HFF-Myc (cell line): ENCODE measurements at regions not wholly inside any gene's neighbourhood (a gene's known extent, or its start where the extent isn't known, plus 50 kb on each side); places are given as distances from the start of the nearest gene placed in this dataset.

Experiments
- DNase-seq: peaks from one replicate; pipeline ENCODE4 v3.0.0-alpha.2; 2011; ENCODE audit warnings: low read depth; ENCODE audit errors: extremely low read depth
- H3K4me3 ChIP-seq: replicated peaks from 2 replicates; pipeline ENCODE4 v1.5.1; 2011; ENCODE audit warnings: low read depth, mild to moderate bottlenecking, control low read depth, low read length
- CTCF ChIP-seq: IDR thresholded peaks from 2 replicates; pipeline ENCODE4 v1.5.1; 2012; ENCODE audit warnings: mild to moderate bottlenecking, low read depth, low read length, control low read depth; ENCODE audit errors: missing control alignments

DNA sequence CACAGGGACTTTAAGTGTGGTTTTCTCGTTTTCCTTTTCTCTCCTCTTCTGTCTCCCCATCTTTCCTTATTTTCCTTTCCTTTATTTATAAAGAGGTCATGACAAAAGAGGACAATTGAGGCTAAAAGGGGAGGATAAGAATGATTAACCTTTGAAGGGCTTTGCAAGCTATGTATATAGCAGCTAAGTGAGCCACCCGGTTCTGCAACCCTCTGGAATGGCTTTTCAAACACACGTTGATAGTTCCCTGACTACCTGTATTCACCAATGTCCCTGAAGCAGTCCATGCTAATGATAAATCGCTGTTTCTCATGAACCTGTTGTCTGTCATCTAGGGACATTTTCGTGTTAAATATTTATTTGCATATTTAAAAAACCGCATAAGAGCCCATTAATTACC is 124.4 kb upstream of the RALGAPA2 start:
- H3K4me3 ChIP-seq, result no peak overlapping the region
- no peak for TF ChIP-seq CTCF
- no peak for DNase-seq

GRCh38 chr20:20835897-20836296 is 123.5 kb upstream of the RALGAPA2 start:
- TF ChIP-seq CTCF, result no peak
- no peak overlapping the region for H3K4me3 ChIP-seq
- DNase-seq, result no peak

GRCh38 chr20:20834008-20834407 is 121.6 kb upstream of the RALGAPA2 start:
- H3K4me3 ChIP-seq, result no peak overlapping the region
- no peak for DNase-seq
- TF ChIP-seq CTCF, result no peak

DNA sequence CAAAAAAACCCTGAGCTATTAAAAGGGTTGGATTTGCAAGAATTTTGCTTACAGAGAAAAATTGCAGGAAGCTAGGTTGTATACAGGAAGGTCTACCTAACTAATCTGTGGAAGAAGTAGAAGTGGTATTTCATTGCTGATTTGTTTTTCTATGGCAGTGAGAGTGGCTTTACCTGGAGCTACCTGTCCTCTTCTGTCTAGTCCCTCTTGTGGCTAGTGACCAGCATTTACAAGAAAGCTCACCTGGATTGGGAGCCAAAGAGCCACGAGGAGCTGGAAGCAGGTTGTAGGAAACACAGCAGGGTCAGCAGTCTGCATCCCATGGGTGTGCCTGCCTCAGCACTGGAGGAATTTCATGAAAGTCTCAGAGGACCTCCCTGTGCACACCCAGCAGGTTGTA is 120.3 kb upstream of the RALGAPA2 start:
- DNase-seq, result no peak

GRCh38 chr20:20831794-20832193 is 119.3 kb upstream of the RALGAPA2 start:
- DNase-seq, result no peak
- H3K4me3 ChIP-seq, result no peak overlapping the region
- no peak for TF ChIP-seq CTCF

More for the DNA sequence above, 120.3 kb upstream of the RALGAPA2 start:
- TF ChIP-seq CTCF, result no peak
- H3K4me3 ChIP-seq, result no peak overlapping the region

DNA sequence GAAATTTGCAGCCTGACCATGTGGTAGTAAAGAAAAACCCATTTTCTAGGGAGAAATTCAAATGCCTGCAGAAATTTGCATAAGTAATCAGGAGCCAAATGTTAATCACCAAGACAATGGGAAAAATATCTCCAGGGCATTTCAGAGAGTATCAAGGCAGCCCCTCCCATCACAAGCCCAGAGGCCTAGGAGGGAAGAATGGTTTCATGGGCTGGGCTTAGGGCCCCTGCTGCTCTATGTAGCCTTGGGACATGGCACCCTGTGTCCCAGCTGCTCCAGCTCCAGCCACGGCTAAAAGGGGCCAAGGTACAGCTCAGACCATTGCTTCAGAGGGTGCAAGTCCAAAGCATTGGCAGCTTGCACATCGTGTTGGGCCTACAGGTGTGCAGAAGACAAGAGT is 117.2 kb upstream of the RALGAPA2 start:
- H3K4me3 ChIP-seq, result no peak overlapping the region
- no peak for DNase-seq
- TF ChIP-seq CTCF, result no peak

GRCh38 chr20:20827992-20828597 is 115.7 kb upstream of the RALGAPA2 start:
- H3K4me3 ChIP-seq, result no peak overlapping the region
- DNase-seq, result no peak
- no peak for TF ChIP-seq CTCF
